Kidney (tissue), 13 donors: ENCODE measurements at regions not wholly inside any gene's neighbourhood (a gene's known extent, or its start where the extent isn't known, plus 50 kb on each side); places are given as distances from the start of the nearest gene placed in this dataset.

Experiments used
- DNase-seq, 5 donors: peaks; one replicate each; pipeline ENCODE4 v3.0.0-alpha.2; 2013 to 2020
- FAIRE-seq: peaks from 2 replicates; lab custom pipeline; 2012; peaks lifted over from hg19 to GRCh38; lab: Jason Lieb, UNC
- H3K27ac ChIP-seq, 2 donors: one replicate each; pipeline ENCODE4 v1.7.0; 2013; ENCODE audit warnings: low read depth in 2 of 2, low read length in 2 of 2, inconsistent platforms in 1 of 2
- H3K27me3 ChIP-seq: one replicate; pipeline ENCODE4 v1.7.1; 2013; ENCODE audit warnings: low read length, inconsistent platforms; ENCODE audit not compliant: control insufficient read depth, insufficient read depth
- H3K36me3 ChIP-seq, 3 donors: one replicate each; pipeline versions ENCODE4 v1.7.0 to v1.7.1; 2013; ENCODE audit warnings: low read length in 3 of 3, control low read depth in 1 of 3, inconsistent platforms in 1 of 3; ENCODE audit not compliant: insufficient read depth in 3 of 3, control insufficient read depth in 2 of 3
- H3K4me1 ChIP-seq, 3 donors: one replicate each; pipeline versions ENCODE4 v1.7.0 to v1.7.1; 2013; ENCODE audit warnings: low read length in 3 of 3, inconsistent platforms in 1 of 3, low read depth in 1 of 3; ENCODE audit not compliant: control insufficient read depth in 2 of 3, insufficient read depth in 2 of 3
- H3K4me3 ChIP-seq, 3 donors: one replicate each; pipeline versions ENCODE4 v1.7.0 to v1.8.1; 2013; ENCODE audit warnings: low read length in 3 of 3, control low read depth in 1 of 3, inconsistent platforms in 1 of 3
- H3K9ac ChIP-seq, 3 donors: one replicate each; pipeline versions ENCODE4 v1.7.0 to v1.7.1; 2013; ENCODE audit warnings: low read length in 3 of 3, control low read depth in 1 of 3, inconsistent platforms in 1 of 3
- H3K9me3 ChIP-seq, 3 donors: one replicate each; pipeline versions ENCODE4 v1.7.0 to v1.7.1; 2013; ENCODE audit warnings: low read length in 3 of 3, control low read depth in 1 of 3, inconsistent platforms in 1 of 3; ENCODE audit not compliant: control insufficient read depth in 2 of 3, insufficient read depth in 1 of 3
- CTCF ChIP-seq: IDR thresholded peaks from 3 replicates; pipeline ENCODE4 v1.5.1; 2012; ENCODE audit warnings: mild to moderate bottlenecking, moderate library complexity, borderline replicate concordance; ENCODE audit not compliant: insufficient read depth; ENCODE audit errors: extremely low read depth
- intact Hi-C: fragments of 100-400 bp; cut with DNase I; formaldehyde crosslinking; loops from one replicate; pipeline ENCODE4 v1.11.1; 2022
- donor health status: control.
- donor health status: control.
- donor health status: control.
- donor health status: control.
- donor health status: control.
- donor health status: DM: yes; HTN: yes; CAD: no.
- donor health status: Normal renal cell carcinoma (clear cell type).

GRCh38 chrX:45710081-45710801, 509.6 kb upstream of the DIPK2B start:
- Histone ChIP-seq H3K9ac (no peak overlapping the region), H3K9me3 (no peaks in the 10 kb centered on the region), H3K27me3 (no peaks in the 10 kb centered on the region), H3K4me1 (no peaks in the 10 kb centered on the region), H3K36me3 (no peaks in the 10 kb centered on the region), H3K27ac (no peak overlapping the region), H3K4me3 (no peak overlapping the region)
- no peak for TF ChIP-seq CTCF
- no peak for DNase-seq
- intact Hi-C loops, result no loop called here
- FAIRE-seq, result no peak

- no peak for DNase-seq
- Histone ChIP-seq H3K27ac (no peak overlapping the region), H3K9ac (no peak overlapping the region), H3K27me3 (no peaks in the 10 kb centered on the region), H3K4me1 (no peaks in the 10 kb centered on the region), H3K4me3 (no peak overlapping the region), H3K9me3 (no peaks in the 10 kb centered on the region), H3K36me3 (no peaks in the 10 kb centered on the region)
- no peak for TF ChIP-seq CTCF
- intact Hi-C loops, result no loop called here
- no peak for FAIRE-seq
Measured at GRCh38 chrX:45709381-45709780, 508.7 kb upstream of the DIPK2B start.

GRCh38 chrX:45699158-45699557, 498.5 kb upstream of the DIPK2B start:
- no peaks in the 10 kb centered on the region for H3K36me3 ChIP-seq
- no peak overlapping the region for H3K9ac ChIP-seq
- no peak for TF ChIP-seq CTCF
- intact Hi-C loops, result no loop called here
- H3K4me1 ChIP-seq, result no peaks in the 10 kb centered on the region
- FAIRE-seq, result no peak
- H3K9me3 ChIP-seq, result no peaks in the 10 kb centered on the region
- H3K27me3 ChIP-seq, result no peaks in the 10 kb centered on the region
- no peak overlapping the region for H3K4me3 ChIP-seq
- H3K27ac ChIP-seq, result no peak overlapping the region
- DNase-seq, result no peak

- no peak overlapping the region for H3K9ac ChIP-seq
- no peaks in the 10 kb centered on the region for H3K27me3 ChIP-seq
- H3K4me3 ChIP-seq, result no peak overlapping the region
- intact Hi-C loops, result no loop called here
- DNase-seq (peak in 1 of 5 donors; percentile 9), FAIRE-seq (no peak)
- H3K27ac ChIP-seq, result no peak overlapping the region
- TF ChIP-seq CTCF, result no peak
- no peaks in the 10 kb centered on the region for H3K36me3 ChIP-seq
- no peaks in the 10 kb centered on the region for H3K9me3 ChIP-seq
- no peaks in the 10 kb centered on the region for H3K4me1 ChIP-seq
Measured at GRCh38 chrX:45697591-45697990, 496.9 kb upstream of the DIPK2B start.
